ENCODE measurements at regions not wholly inside any gene's neighbourhood (a gene's known extent, or its start where the extent isn't known, plus 50 kb on each side); places are given as distances from the start of the nearest gene placed in this dataset.

DNA sequence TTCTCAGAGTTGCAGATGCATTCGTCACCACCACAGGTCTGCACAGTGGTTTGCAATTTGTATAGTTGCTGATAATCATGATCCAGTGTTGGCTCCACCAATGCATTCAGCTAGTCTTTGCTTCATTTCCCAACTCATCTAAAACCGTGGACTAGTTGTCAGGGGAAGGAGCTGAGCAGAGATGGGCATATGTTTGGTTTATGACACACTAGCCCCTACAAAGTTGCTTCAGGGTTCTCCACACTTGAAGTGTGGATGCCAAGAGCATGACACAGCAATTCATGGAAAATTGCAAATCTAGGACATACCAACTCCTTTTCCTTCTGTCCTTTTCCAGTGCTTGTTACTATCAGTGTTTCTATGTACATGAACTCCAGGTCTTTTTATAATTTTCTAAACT, 168.0 kb downstream of the TNFSF13B start:
- Histone ChIP-seq H3K18ac (ENCODE audit: insufficient read length, low read depth, low read length) (no peak overlapping the region), H3K4me1 (ENCODE audit: insufficient read depth, low read length) (no peaks in the 10 kb centered on the region), H2AK5ac (ENCODE audit: insufficient read length, low read length) (no peak overlapping the region), H3K9ac (ENCODE audit: extremely low read depth, insufficient read length, low read length) (no peak overlapping the region), H3K79me2 (ENCODE audit: insufficient read depth, low read length) (no peaks in the 10 kb centered on the region), H2BK12ac (ENCODE audit: insufficient read length, low read depth, low read length) (no peak overlapping the region), H3K23ac (ENCODE audit: insufficient read length, low read depth, low read length) (no peak overlapping the region), H3K9me3 (ENCODE audit: control insufficient read depth, low read depth, low read length) (no peaks in the 10 kb centered on the region), H3K79me1 (ENCODE audit: insufficient read depth, low read depth, low read length, poor library complexity, severe bottlenecking) (no peaks in the 10 kb centered on the region), H3K56ac (ENCODE audit: insufficient read length, low read depth, low read length) (no peak overlapping the region), H2BK15ac (ENCODE audit: low read depth, low read length) (no peak overlapping the region), H2BK5ac (ENCODE audit: insufficient read length, low read length) (no peak overlapping the region), H3K27ac (ENCODE audit: insufficient read length, low read depth, low read length) (no peak overlapping the region), H3K4ac (ENCODE audit: low read depth, low read length) (no peak overlapping the region), H4K8ac (replicated peaks; ENCODE audit: insufficient read length, low read depth, low read length) (no peak overlapping the region), H2BK120ac (ENCODE audit: low read depth, low read length, poor library complexity, severe bottlenecking) (no peak overlapping the region), H3K27me3 (ENCODE audit: insufficient read depth, low read length) (no peaks in the 10 kb centered on the region), H3T11ph (ENCODE audit: low read length) (no peak overlapping the region), H3K23me2 (ENCODE audit: insufficient read length, low read depth, low read length, poor library complexity, severe bottlenecking) (no peaks in the 10 kb centered on the region), H3K4me2 (ENCODE audit: insufficient read depth, insufficient read length, low read length) (no peak overlapping the region), H4K5ac (ENCODE audit: insufficient read length, low read depth, low read length) (no peak overlapping the region), H4K20me1 (ENCODE audit: control insufficient read depth, insufficient read depth, insufficient read length) (no peaks in the 10 kb centered on the region), H2BK20ac (ENCODE audit: low read depth, low read length, poor library complexity, severe bottlenecking) (no peak overlapping the region), H3K14ac (ENCODE audit: insufficient read depth, low read length) (no peak overlapping the region), H4K91ac (ENCODE audit: insufficient read length, low read depth, low read length) (no peak overlapping the region), H2AFZ (ENCODE audit: low read length) (no peak overlapping the region)
- Mint-ChIP-seq H3K27ac (no peak overlapping the region), H3K36me3 (ENCODE audit: insufficient read depth in 1 of 3, low read depth in 3 of 3) (no peaks in the 10 kb centered on the region), H3K9me3 (no peaks in the 10 kb centered on the region), H3K4me1 (no peaks in the 10 kb centered on the region), H3K27me3 (ENCODE audit: low read depth) (no peaks in the 10 kb centered on the region), H3K4me3 (no peak overlapping the region)
- TF ChIP-seq, protein P1, sequence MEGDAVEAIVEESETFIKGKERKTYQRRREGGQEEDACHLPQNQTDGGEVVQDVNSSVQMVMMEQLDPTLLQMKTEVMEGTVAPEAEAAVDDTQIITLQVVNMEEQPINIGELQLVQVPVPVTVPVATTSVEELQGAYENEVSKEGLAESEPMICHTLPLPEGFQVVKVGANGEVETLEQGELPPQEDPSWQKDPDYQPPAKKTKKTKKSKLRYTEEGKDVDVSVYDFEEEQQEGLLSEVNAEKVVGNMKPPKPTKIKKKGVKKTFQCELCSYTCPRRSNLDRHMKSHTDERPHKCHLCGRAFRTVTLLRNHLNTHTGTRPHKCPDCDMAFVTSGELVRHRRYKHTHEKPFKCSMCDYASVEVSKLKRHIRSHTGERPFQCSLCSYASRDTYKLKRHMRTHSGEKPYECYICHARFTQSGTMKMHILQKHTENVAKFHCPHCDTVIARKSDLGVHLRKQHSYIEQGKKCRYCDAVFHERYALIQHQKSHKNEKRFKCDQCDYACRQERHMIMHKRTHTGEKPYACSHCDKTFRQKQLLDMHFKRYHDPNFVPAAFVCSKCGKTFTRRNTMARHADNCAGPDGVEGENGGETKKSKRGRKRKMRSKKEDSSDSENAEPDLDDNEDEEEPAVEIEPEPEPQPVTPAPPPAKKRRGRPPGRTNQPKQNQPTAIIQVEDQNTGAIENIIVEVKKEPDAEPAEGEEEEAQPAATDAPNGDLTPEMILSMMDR (conservative IDR thresholded peaks at IDR 0.05), result no peak
- no CpG with 5 or more reads among the region's 2 CpGs for WGBS (ENCODE audit: extremely low coverage, insufficient read length, low lambda C conversion rate)
- DNase-seq, result no peak
